GM12874 (cell line): ENCODE measurements at regions not wholly inside any gene's neighbourhood (a gene's known extent, or its start where the extent isn't known, plus 50 kb on each side); places are given as distances from the start of the nearest gene placed in this dataset.

Experiments
- CTCF ChIP-seq: IDR thresholded peaks from 2 replicates; pipeline ENCODE4 v1.5.1; 2011; ENCODE audit warnings: low read depth, mild to moderate bottlenecking, control low read depth, low read length, moderate library complexity; ENCODE audit not compliant: insufficient read depth

DNA sequence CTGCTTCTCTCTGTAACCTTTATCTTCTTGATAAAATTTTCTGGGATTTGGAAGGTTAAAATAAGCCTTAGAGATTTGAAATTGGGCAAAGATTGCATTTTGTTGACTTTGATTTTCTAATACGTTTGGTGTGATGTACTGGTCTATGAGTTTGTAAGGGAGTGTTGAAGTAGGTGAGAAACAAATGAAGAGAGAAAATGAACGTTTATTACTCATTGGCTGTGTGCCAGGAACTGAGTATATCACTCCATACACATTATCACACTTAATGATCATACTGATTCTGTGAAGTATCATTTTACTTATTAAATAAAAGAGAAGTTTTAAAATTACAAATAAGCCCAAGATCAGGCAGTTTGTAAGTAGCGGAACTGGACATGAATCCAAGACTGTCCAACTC lies 795.1 kb upstream of the ZEB2 start:
- TF ChIP-seq CTCF: no peak

GRCh38 chr2:145314119-145314633 lies 794.3 kb upstream of the ZEB2 start:
- no peak for TF ChIP-seq CTCF

DNA sequence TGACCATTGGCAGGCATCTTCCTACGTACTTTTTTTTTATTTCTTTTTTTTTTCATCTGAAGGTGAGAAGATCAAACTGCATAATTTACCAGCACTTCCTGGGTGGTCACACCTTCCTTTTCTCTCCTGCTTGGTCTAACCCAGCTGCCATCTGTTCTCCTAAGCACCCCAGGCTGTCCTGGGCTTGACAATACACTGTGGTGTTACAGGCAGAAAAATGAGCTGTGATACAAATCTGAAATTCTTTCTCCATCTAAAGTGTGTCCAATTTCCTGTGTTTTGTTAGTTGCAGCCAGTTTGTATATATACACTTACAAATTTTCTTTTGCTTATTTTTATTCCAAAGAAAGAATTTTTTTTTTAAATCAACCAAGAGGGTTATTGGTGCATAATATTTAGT lies 786.0 kb upstream of the ZEB2 start:
- no peak for TF ChIP-seq CTCF

DNA sequence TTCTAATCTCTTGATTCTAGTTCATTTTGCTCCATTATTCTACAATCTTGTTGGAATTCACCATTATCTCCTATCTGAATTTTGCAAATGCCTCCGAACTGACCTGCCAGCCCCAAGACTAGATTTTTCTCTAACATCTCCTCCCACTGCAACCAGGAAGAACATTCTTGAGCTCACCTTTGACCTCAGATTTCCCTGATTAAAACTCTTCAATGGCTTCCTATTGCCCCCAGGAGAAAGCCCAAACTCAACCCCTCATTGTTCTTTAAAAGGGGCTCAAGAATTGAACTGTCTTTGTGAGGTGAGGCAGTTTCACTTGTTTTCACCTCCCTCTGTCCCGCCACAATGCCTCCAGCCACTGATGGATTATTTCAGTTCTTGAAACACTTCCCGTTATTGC lies 784.6 kb upstream of the ZEB2 start:
- TF ChIP-seq CTCF: no peak

GRCh38 chr2:145303536-145303935 lies 783.6 kb upstream of the ZEB2 start:
- TF ChIP-seq CTCF: no peak

DNA sequence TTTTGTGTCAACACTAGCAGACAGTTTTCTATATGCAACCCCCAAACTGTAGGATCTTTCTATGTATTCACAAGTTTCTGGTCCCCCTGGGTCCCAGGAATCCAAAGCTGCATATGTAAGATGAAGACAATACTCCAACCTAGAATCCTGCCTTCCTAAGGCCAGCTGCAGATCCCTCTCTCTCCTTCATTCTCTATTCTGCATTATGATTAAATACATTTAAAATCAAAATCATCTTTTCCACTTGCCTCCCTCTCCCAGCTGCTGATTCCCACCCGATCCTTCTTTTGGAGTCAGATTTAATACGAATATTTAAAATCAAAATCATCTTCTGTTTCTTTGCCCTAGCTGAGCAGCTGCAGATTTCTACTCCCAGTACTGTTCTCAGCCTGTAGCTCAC lies 783.0 kb upstream of the ZEB2 start:
- TF ChIP-seq CTCF: no peak

- TF ChIP-seq CTCF: no peak
Measured at GRCh38 chr2:145302451-145302850, 782.5 kb upstream of the ZEB2 start.

DNA sequence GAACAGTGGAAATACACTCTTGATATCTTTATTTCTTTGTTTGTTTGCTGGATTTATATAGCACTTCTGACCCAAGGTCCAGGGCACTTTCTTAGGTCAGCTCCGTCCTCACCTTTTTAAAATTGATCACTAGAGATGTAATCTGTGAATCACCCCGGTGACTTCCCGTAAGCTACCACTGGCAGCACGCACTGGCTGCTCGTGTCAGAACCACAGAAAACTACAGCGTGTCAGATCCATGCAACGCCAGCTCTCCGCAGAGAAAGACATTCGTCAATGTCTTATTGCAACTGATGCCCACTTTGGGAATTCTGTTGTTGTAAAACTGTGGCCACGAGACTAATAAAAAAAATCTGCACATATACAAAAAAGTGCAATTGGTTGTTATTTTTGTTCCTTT lies 779.4 kb upstream of the ZEB2 start:
- no peak for TF ChIP-seq CTCF
